MM.1S (cell line): ENCODE measurements at regions not wholly inside any gene's neighbourhood (a gene's known extent, or its start where the extent isn't known, plus 50 kb on each side); places are given as distances from the start of the nearest gene placed in this dataset.

Experiments
- DNase-seq: peaks from one replicate; pipeline ENCODE4 v3.0.0-alpha.2; 2015
- H2AFZ ChIP-seq: fragments of 300-600 bp; sonication (generic); 2 replicates; pipeline ENCODE4 v1.6.0; 2016; ENCODE audit warnings: antibody characterized with exemption, low read length
- H3F3A ChIP-seq: fragments of 300-600 bp; sonication (generic); 2 replicates; pipeline ENCODE4 v1.6.1; 2016; ENCODE audit warnings: mild to moderate bottlenecking, antibody characterized with exemption, low read length, moderate library complexity, mixed read lengths; ENCODE audit not compliant: insufficient read depth
- H3K27ac ChIP-seq: fragments of 300-600 bp; sonication (generic); 2 replicates; pipeline ENCODE4 v1.5.1; 2016; ENCODE audit warnings: mild to moderate bottlenecking, low read length
- H3K27me3 ChIP-seq: fragments of 300-600 bp; sonication (generic); replicated peaks from 2 replicates; pipeline ENCODE4 v1.6.0; 2016; ENCODE audit warnings: low read length; ENCODE audit not compliant: insufficient read depth
- H3K36me3 ChIP-seq: fragments of 300-600 bp; sonication (generic); replicated peaks from 2 replicates; pipeline ENCODE4 v1.6.1; 2016; ENCODE audit warnings: mild to moderate bottlenecking, low read length, mixed read lengths; ENCODE audit not compliant: insufficient read depth
- H3K4me1 ChIP-seq: fragments of 300-600 bp; sonication (generic); 2 replicates; pipeline ENCODE4 v1.6.1; 2016; ENCODE audit warnings: low read length, mixed read lengths
- H3K4me2 ChIP-seq: fragments of 300-600 bp; sonication (generic); 2 replicates; pipeline ENCODE4 v1.6.0; 2016; ENCODE audit warnings: low read depth, low read length
- H3K4me3 ChIP-seq: fragments of 300-600 bp; sonication (generic); 2 replicates; pipeline ENCODE4 v1.5.1; 2016; ENCODE audit warnings: low read length, mixed read lengths
- H3K79me2 ChIP-seq: fragments of 300-600 bp; sonication (generic); 2 replicates; pipeline ENCODE4 v1.6.1; 2016; ENCODE audit warnings: mixed run types, low read length, mixed read lengths
- H3K9ac ChIP-seq: fragments of 300-600 bp; sonication (generic); 2 replicates; pipeline ENCODE4 v1.6.1; 2016; ENCODE audit warnings: low read length, mixed read lengths
- H3K9me2 ChIP-seq: fragments of 300-600 bp; sonication (generic); replicated peaks from 2 replicates; pipeline ENCODE4 v1.6.1; 2016; ENCODE audit warnings: mild to moderate bottlenecking, low read length, mixed read lengths; ENCODE audit not compliant: insufficient read depth
- H3K9me3 ChIP-seq: fragments of 300-600 bp; sonication (generic); replicated peaks from 2 replicates; pipeline ENCODE4 v1.6.1; 2016; ENCODE audit warnings: mild to moderate bottlenecking, low read length, mixed read lengths; ENCODE audit not compliant: insufficient read depth
- H4K20me1 ChIP-seq: fragments of 300-600 bp; sonication (generic); 2 replicates; pipeline ENCODE4 v1.6.1; 2016; ENCODE audit warnings: mild to moderate bottlenecking, low read length, moderate library complexity, mixed read lengths; ENCODE audit not compliant: insufficient read depth
- EZH2 ChIP-seq: fragments of 300-600 bp; sonication (generic); optimal IDR thresholded peaks from 2 replicates; pipeline ENCODE3; 2017; ENCODE audit warnings: low read depth, mild to moderate bottlenecking, antibody characterized with exemption, low read length, mixed read lengths
- EZH2phosphoT487 ChIP-seq: fragments of 300-600 bp; sonication (generic); IDR thresholded peaks from 2 replicates; pipeline ENCODE4 v1.6.1; 2018; ENCODE audit warnings: antibody characterized with exemption, low read length
- TF ChIP-seq, protein P1 (sequence below): fragments of 300-600 bp; sonication (generic); IDR thresholded peaks from 2 replicates; pipeline ENCODE4 v1.5.1; 2016; ENCODE audit warnings: antibody characterized with exemption, low read length, mixed read lengths

DNA sequence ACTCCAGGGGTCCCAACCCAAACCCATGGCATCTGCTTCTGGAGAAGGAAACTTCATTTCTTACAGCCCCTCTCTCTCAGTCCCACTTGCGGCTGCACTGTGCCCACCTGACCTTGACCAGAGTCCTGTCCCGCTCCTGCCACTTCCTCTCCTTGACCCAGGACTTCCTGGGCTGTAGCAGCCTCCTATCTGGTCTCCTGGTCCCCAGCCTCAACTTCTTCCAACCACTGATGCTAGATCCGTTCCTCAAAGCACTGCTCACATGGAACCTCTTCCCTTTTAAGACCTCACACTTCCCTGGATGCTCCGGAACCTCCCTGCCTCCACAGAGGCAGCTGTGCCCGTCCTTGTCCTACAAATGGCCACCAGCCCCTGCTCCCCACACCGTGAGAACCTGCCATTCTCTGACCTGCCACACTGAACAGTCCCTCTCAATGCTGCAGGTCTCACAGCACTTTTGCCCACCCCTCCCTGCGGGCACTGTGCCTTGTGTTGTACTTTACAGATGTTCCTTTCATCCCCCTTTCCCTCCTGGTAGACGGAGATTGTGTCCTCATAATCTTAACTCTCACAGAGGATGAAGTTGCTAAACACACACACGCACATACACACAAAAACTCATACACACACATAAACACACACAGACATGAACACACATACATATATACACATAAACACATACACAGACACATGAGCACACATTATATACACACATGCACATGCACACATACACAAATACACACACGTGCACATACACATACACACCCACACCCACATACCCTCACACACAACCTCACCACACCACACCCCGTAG is 59.6 kb upstream of the NXT1 start:
- H3K4me3 ChIP-seq = no peak overlapping the region
- no peak overlapping the region for H3K4me2 ChIP-seq
- no peak overlapping the region for H2AFZ ChIP-seq
- H3K9ac ChIP-seq = no peak overlapping the region
- no peak overlapping the region for H3K27ac ChIP-seq
- TF ChIP-seq, protein P1, sequence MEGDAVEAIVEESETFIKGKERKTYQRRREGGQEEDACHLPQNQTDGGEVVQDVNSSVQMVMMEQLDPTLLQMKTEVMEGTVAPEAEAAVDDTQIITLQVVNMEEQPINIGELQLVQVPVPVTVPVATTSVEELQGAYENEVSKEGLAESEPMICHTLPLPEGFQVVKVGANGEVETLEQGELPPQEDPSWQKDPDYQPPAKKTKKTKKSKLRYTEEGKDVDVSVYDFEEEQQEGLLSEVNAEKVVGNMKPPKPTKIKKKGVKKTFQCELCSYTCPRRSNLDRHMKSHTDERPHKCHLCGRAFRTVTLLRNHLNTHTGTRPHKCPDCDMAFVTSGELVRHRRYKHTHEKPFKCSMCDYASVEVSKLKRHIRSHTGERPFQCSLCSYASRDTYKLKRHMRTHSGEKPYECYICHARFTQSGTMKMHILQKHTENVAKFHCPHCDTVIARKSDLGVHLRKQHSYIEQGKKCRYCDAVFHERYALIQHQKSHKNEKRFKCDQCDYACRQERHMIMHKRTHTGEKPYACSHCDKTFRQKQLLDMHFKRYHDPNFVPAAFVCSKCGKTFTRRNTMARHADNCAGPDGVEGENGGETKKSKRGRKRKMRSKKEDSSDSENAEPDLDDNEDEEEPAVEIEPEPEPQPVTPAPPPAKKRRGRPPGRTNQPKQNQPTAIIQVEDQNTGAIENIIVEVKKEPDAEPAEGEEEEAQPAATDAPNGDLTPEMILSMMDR = no peak
- no peak for TF ChIP-seq EZH2
- no peak for TF ChIP-seq EZH2phosphoT487
- no peaks in the 10 kb centered on the region for H3K9me3 ChIP-seq
- H3F3A ChIP-seq = no peaks in the 10 kb centered on the region
- H3K36me3 ChIP-seq = no peaks in the 10 kb centered on the region
- no peaks in the 10 kb centered on the region for H3K27me3 ChIP-seq
- H3K9me2 ChIP-seq = no peaks in the 10 kb centered on the region
- H3K79me2 ChIP-seq = no peaks in the 10 kb centered on the region
- H3K4me1 ChIP-seq = no peaks in the 10 kb centered on the region
- no peaks in the 10 kb centered on the region for H4K20me1 ChIP-seq
- no peak for DNase-seq

DNA sequence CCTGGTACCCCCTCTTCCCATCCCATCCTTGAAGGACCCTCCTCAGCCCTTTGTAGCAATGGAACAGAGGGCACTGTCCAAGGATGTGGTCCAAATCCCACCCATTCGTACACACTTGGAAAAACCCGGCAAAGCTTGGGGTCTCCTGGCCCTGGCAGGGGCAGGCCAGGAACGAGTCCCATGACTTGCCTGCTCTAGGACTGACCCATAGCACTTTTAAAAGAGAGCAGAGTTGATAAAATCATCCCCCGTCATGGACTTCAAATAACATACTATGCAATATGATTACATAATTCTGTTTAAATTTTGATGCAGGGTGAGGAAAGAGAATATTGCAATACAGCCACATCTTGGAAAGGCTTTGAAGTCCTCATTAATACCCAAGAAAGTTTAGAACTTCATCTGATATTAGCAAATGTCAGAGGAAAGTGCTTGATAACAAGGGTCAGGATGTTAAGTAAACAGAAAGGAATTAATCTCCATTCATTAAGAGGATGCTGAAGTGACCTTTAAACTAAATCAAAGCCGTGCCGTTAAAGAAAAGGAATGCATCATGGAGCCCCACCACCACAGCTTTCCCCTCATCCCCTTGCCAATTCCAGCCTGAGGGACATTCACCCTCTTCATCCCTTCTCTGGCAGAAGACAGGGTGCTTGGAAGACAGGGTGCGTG is 60.7 kb upstream of the NXT1 start:
- DNase-seq = no peak
- TF ChIP-seq EZH2 = no peak
- no peak for TF ChIP-seq EZH2phosphoT487
- TF ChIP-seq, protein P1 = no peak
- Histone ChIP-seq H3K9me3 (no peaks in the 10 kb centered on the region), H3F3A (no peaks in the 10 kb centered on the region), H3K27ac (no peak overlapping the region), H3K4me3 (no peak overlapping the region), H3K4me2 (no peak overlapping the region), H3K4me1 (no peaks in the 10 kb centered on the region), H3K36me3 (no peaks in the 10 kb centered on the region), H3K79me2 (no peaks in the 10 kb centered on the region), H2AFZ (no peak overlapping the region), H4K20me1 (no peaks in the 10 kb centered on the region), H3K9ac (no peak overlapping the region), H3K27me3 (no peaks in the 10 kb centered on the region), H3K9me2 (no peaks in the 10 kb centered on the region)

DNA sequence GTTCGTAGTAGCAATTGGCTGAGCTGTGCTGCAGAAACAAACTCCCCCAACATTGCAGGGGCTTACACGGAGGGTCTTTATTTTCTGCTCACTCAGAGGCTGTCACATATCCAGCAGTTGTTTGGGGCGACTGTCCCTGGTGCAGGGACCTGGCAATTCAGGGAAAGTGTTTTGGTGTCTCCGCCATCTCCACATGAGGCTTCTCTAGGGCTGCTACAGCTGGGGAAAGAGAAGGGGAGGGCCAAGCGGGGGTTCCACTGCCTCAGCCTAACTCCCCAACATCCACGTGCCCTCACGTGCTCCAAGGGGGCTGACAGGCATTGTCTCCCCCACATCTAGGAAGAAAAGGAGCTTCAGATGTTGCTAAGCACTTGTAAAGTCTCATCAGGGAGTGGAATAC is 61.3 kb upstream of the NXT1 start:
- Histone ChIP-seq H3K27ac (no peak overlapping the region), H3K9me2 (no peaks in the 10 kb centered on the region), H4K20me1 (no peaks in the 10 kb centered on the region), H3K27me3 (no peaks in the 10 kb centered on the region), H3K79me2 (no peaks in the 10 kb centered on the region), H3K9me3 (no peaks in the 10 kb centered on the region), H3K36me3 (no peaks in the 10 kb centered on the region), H2AFZ (no peak overlapping the region), H3F3A (no peaks in the 10 kb centered on the region), H3K4me3 (no peak overlapping the region), H3K4me1 (no peaks in the 10 kb centered on the region), H3K4me2 (no peak overlapping the region), H3K9ac (no peak overlapping the region)
- DNase-seq = no peak
- TF ChIP-seq EZH2 (no peak), EZH2phosphoT487 (no peak)
- TF ChIP-seq, protein P1 = no peak
